AG04449 (cell line): ENCODE measurements at regions not wholly inside any gene's neighbourhood (a gene's known extent, or its start where the extent isn't known, plus 50 kb on each side); places are given as distances from the start of the nearest gene placed in this dataset.

Experiments used
- CTCF ChIA-PET: fragments of 350-600 bp; formaldehyde crosslinking; extraction: SDS; loops from one replicate; lab custom pipeline; 2021; ENCODE audit warnings: antibody characterized with exemption; lab: Yijun Ruan, JAX
- POLR2A ChIA-PET: fragments of 400-600, 350-600 bp; formaldehyde crosslinking; extraction: SDS; loops from one replicate; lab custom pipeline; 2020; ENCODE audit warnings: antibody characterized with exemption, inconsistent platforms; lab: Yijun Ruan, JAX
- DNase-seq: peaks from one replicate; pipeline ENCODE4 v3.0.0-alpha.2; 2010; ENCODE audit warnings: low read depth, low spot score
- H3K4me3 ChIP-seq: 2 replicates; pipeline ENCODE4 v1.5.1; 2011; ENCODE audit warnings: low read depth, mild to moderate bottlenecking, control low read depth, low read length
- CTCF ChIP-seq: IDR thresholded peaks from one replicate; pipeline ENCODE4 v1.5.1; 2011; ENCODE audit warnings: mild to moderate bottlenecking, moderate library complexity, low read length, control low read depth, inconsistent platforms; ENCODE audit not compliant: insufficient read depth; ENCODE audit errors: missing control alignments

GRCh38 chr5:117779171-117779570 is 1204.5 kb upstream of the SEMA6A start:
- ChIA-PET CTCF (no interaction called here), POLR2A (no interaction called here)
- no peak overlapping the region for H3K4me3 ChIP-seq
- TF ChIP-seq CTCF = no peak
- no peak for DNase-seq

- no peak for TF ChIP-seq CTCF
- H3K4me3 ChIP-seq = no peak overlapping the region
- CTCF ChIA-PET = no interaction called here
- no peak for DNase-seq
- POLR2A ChIA-PET = no interaction called here
These were observed 1202.4 kb upstream of the SEMA6A start for GRCh38 chr5:117776977-117777376.

- POLR2A ChIA-PET = no interaction called here
These were observed 1195.3 kb upstream of the SEMA6A start for GRCh38 chr5:117769877-117770276.

GRCh38 chr5:117763271-117763670 is 1188.6 kb upstream of the SEMA6A start:
- ChIA-PET CTCF (no interaction called here), POLR2A (no interaction called here)
- H3K4me3 ChIP-seq = no peak overlapping the region
- no peak for TF ChIP-seq CTCF
- no peak for DNase-seq

More at GRCh38 chr5:117769877-117770276, 1195.3 kb upstream of the SEMA6A start:
- TF ChIP-seq CTCF = no peak
- H3K4me3 ChIP-seq = no peak overlapping the region
- CTCF ChIA-PET = no interaction called here
- no peak for DNase-seq

GRCh38 chr5:117761186-117761585 is 1186.6 kb upstream of the SEMA6A start:
- DNase-seq = no peak
- POLR2A ChIA-PET = no interaction called here
- CTCF ChIA-PET = no interaction called here
- no peak for TF ChIP-seq CTCF
- no peak overlapping the region for H3K4me3 ChIP-seq

- TF ChIP-seq CTCF = no peak
- ChIA-PET POLR2A (no interaction called here), CTCF (no interaction called here)
- no peak for DNase-seq
- H3K4me3 ChIP-seq = no peak overlapping the region
These were observed 1185.4 kb upstream of the SEMA6A start for GRCh38 chr5:117759849-117760499.
